B cell (primary cell): ENCODE measurements at regions not wholly inside any gene's neighbourhood (a gene's known extent, or its start where the extent isn't known, plus 50 kb on each side); places are given as distances from the start of the nearest gene placed in this dataset.

Experiments used
- ATAC-seq: fragments of 200-7000 bp; cut with Tn5 transposase; one replicate; pipeline ENCODE4 v1.10.0; 2021; ENCODE audit warnings: low read depth, mild to moderate bottlenecking, moderate number of reproducible peaks, moderate library complexity
- CTCF ChIA-PET: fragments of 350-600 bp; sonication (Branson Sonifier 250); formaldehyde crosslinking; loops from one replicate; lab custom pipeline; 2021; ENCODE audit warnings: antibody characterized with exemption, inconsistent platforms; lab: Charles Lee
- POLR2A ChIA-PET: fragments of 350-600 bp; sonication (Branson Sonifier 250); formaldehyde crosslinking; loops from one replicate; lab custom pipeline; 2021; ENCODE audit warnings: antibody characterized with exemption; lab: Charles Lee
- DNase-seq: peaks from one replicate; pipeline ENCODE4 v3.0.0; 2013
- H2AFZ ChIP-seq: 2 replicates; pipeline ENCODE4 v1.6.1; 2012; ENCODE audit warnings: mild to moderate bottlenecking, low read depth, low read length; ENCODE audit not compliant: insufficient read depth, poor library complexity, severe bottlenecking
- H3K27ac ChIP-seq, 2 donors: 1 replicate in 1 of 2; 2 replicates in 1 of 2; pipeline ENCODE4 v1.5.1; 2012 to 2013; ENCODE audit warnings: low read length in 2 of 2, mild to moderate bottlenecking in 2 of 2, moderate library complexity in 1 of 2
- H3K27me3 ChIP-seq, 4 experiments: fragments of 200-600 bp in 1 of 4; sonication (generic) in 1 of 4; replicated peaks in 1 of 4; 1 replicate in 2 of 4; 2 replicates in 2 of 4; pipeline versions ENCODE4 v1.6.1 to v1.7.0; 2013 to 2016; ENCODE audit warnings: low read length in 3 of 4, mild to moderate bottlenecking in 2 of 4, mixed read lengths in 1 of 4, moderate library complexity in 1 of 4; ENCODE audit not compliant: insufficient read depth in 4 of 4, control insufficient read depth in 3 of 4; ENCODE audit errors: control extremely low read depth in 1 of 4
- H3K36me3 ChIP-seq, 2 experiments: replicated peaks in 1 of 2; 1 replicate in 1 of 2; 2 replicates in 1 of 2; pipeline versions ENCODE4 v1.6.1 to v1.7.1; 2013; ENCODE audit warnings: low read length in 1 of 2; ENCODE audit not compliant: insufficient read depth in 2 of 2, control insufficient read depth in 1 of 2; ENCODE audit errors: control extremely low read depth in 1 of 2, extremely low read depth in 1 of 2
- H3K4me1 ChIP-seq, 2 donors: fragments of 200-600 bp in 1 of 2; sonication (generic) in 1 of 2; 1 replicate in 1 of 2; 2 replicates in 1 of 2; pipeline versions ENCODE4 v1.5.1 to v1.6.1; 2013 to 2017; ENCODE audit warnings: low read length in 2 of 2; ENCODE audit not compliant: control insufficient read depth in 2 of 2, insufficient read depth in 2 of 2
- H3K4me2 ChIP-seq: replicated peaks from 2 replicates; pipeline ENCODE3; 2012; ENCODE audit warnings: mild to moderate bottlenecking, low read depth, low read length; ENCODE audit not compliant: poor library complexity, severe bottlenecking
- H3K4me3 ChIP-seq, 5 experiments: fragments of 200-600 bp in 1 of 5; sonication (generic) in 1 of 5; 1 replicate in 3 of 5; 2 replicates in 2 of 5; pipeline versions ENCODE4 v1.5.1 to v1.7.0; 2011 to 2016; ENCODE audit warnings: low read length in 4 of 5, mild to moderate bottlenecking in 4 of 5, low read depth in 2 of 5, control low read depth in 1 of 5, moderate library complexity in 1 of 5; ENCODE audit not compliant: insufficient read depth in 1 of 5; ENCODE audit errors: control extremely low read depth in 1 of 5, extremely low read depth in 1 of 5
- H3K79me2 ChIP-seq: fragments of 200-600 bp; sonication (generic); one replicate; pipeline ENCODE4 v1.6.0; 2016; ENCODE audit warnings: low read length; ENCODE audit not compliant: control insufficient read depth, insufficient read depth
- H3K9ac ChIP-seq: fragments of 200-600 bp; sonication (generic); 2 replicates; pipeline ENCODE4 v1.6.1; 2017; ENCODE audit warnings: mild to moderate bottlenecking, low read length, moderate library complexity
- H3K9me3 ChIP-seq, 3 donors: one replicate each; pipeline versions ENCODE4 v1.6.1 to v1.7.1; 2013; ENCODE audit warnings: low read length in 2 of 3; ENCODE audit not compliant: control insufficient read depth in 2 of 3, insufficient read depth in 1 of 3; ENCODE audit errors: control extremely low read depth in 1 of 3
- H4K20me1 ChIP-seq: 2 replicates; pipeline ENCODE4 v1.6.0; 2012; ENCODE audit warnings: mild to moderate bottlenecking, low read length; ENCODE audit not compliant: insufficient read depth, control insufficient read depth, poor library complexity, severe bottlenecking
- H3K27ac Mint-ChIP-seq: one replicate; pipeline ENCODE4 v1.8.0; 2021; ENCODE audit warnings: mixed read lengths
- H3K27me3 Mint-ChIP-seq: one replicate; pipeline ENCODE4 v1.8.0; 2021; ENCODE audit warnings: mixed read lengths
- H3K4me1 Mint-ChIP-seq: one replicate; pipeline ENCODE4 v1.8.0; 2021; ENCODE audit warnings: mixed read lengths
- H3K4me3 Mint-ChIP-seq: one replicate; pipeline ENCODE4 v1.8.0; 2021; ENCODE audit warnings: mixed read lengths
- H3K9me3 Mint-ChIP-seq: one replicate; pipeline ENCODE4 v1.8.0; 2022; ENCODE audit warnings: mixed read lengths; ENCODE audit not compliant: insufficient read depth
- EZH2 ChIP-seq: IDR thresholded peaks from 2 replicates; pipeline ENCODE4 v1.6.1; 2012; ENCODE audit warnings: borderline replicate concordance, low read depth, mild to moderate bottlenecking, moderate library complexity, low read length; ENCODE audit not compliant: insufficient read depth, poor library complexity, severe bottlenecking
- WGBS: methylation state at CpG from one replicate; pipeline ENCODE4 v1.1.5; 2013; ENCODE audit warnings: missing lambda C conversion rate; ENCODE audit not compliant: insufficient coverage; 5-methylcytosine and 5-hydroxymethylcytosine counted together
- intact Hi-C: fragments of 100-400 bp; cut with micrococcal nuclease; formaldehyde crosslinking; loops from one replicate; pipeline ENCODE4 v1.10.0; 2022
- TF ChIP-seq, protein P1 (sequence below): fragments of 200-600 bp; IDR thresholded peaks from one replicate; pipeline ENCODE4 v1.8.0; 2022; ENCODE audit warnings: antibody characterized with exemption, mild to moderate bottlenecking

DNA sequence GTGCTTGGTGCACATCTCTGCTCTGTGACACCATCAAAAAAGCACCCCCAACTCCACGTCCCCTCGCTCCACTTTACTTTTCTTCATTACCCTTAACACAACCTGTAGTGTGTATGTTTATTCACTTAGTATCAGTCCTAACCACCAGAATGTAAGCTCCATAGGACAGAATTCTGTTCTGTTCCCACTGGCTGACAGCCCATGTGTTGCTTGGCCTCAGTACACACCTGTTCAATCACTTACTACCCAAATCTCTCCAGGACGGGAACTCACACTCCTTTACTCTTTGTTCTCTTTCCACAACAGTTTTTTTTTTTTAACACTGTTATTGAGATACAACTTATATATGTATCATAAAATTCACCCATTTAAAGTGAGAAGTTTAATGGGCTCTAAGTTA, 119.6 kb downstream of the MAF start:
- Histone ChIP-seq H3K4me3 (no peak overlapping the region), H3K79me2 (no peaks in the 10 kb centered on the region), H2AFZ (no peak overlapping the region), H3K4me2 (no peak overlapping the region), H3K36me3 (no peaks in the 10 kb centered on the region), H3K9ac (no peak overlapping the region), H3K27me3 (no peaks in the 10 kb centered on the region), H4K20me1 (no peaks in the 10 kb centered on the region), H3K9me3 (no peaks in the 10 kb centered on the region), H3K27ac (no peak overlapping the region), H3K4me1 (no peaks in the 10 kb centered on the region)
- Mint-ChIP-seq H3K4me3 (no peak overlapping the region), H3K4me1 (no peaks in the 10 kb centered on the region), H3K9me3 (no peaks in the 10 kb centered on the region), H3K27ac (no peak overlapping the region), H3K27me3 (peaks cover 18% of the 10 kb centered on the region)
- ChIA-PET CTCF (no interaction called here), POLR2A (no interaction called here)
- no peak for TF ChIP-seq EZH2
- intact Hi-C loops: no loop called here
- WGBS: no CpG with 5 or more reads among the region's 3 CpGs
- ATAC-seq: no peak
- no peak for DNase-seq

DNA sequence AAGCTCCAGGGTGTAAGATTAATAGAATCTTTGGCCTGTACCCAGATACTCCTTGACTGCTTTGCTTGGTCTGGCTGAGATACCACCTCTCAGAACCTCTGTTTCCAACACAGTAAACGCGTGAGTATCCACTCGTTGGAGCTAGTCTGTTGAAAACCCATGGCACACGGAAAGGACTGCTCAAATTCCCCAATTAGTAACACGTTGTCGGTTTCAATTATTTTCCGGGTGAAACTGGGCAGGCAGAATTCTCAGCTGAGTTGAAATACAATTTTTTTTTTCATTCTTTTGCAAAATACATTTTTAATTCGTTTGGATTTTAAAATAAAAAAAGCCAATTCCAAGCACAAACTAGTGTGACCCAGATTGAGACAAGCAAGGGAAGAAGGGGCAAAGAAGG, 120.5 kb downstream of the MAF start:
- ChIA-PET CTCF (no interaction called here), POLR2A (no interaction called here)
- TF ChIP-seq, protein P1, sequence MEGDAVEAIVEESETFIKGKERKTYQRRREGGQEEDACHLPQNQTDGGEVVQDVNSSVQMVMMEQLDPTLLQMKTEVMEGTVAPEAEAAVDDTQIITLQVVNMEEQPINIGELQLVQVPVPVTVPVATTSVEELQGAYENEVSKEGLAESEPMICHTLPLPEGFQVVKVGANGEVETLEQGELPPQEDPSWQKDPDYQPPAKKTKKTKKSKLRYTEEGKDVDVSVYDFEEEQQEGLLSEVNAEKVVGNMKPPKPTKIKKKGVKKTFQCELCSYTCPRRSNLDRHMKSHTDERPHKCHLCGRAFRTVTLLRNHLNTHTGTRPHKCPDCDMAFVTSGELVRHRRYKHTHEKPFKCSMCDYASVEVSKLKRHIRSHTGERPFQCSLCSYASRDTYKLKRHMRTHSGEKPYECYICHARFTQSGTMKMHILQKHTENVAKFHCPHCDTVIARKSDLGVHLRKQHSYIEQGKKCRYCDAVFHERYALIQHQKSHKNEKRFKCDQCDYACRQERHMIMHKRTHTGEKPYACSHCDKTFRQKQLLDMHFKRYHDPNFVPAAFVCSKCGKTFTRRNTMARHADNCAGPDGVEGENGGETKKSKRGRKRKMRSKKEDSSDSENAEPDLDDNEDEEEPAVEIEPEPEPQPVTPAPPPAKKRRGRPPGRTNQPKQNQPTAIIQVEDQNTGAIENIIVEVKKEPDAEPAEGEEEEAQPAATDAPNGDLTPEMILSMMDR: no peak
- TF ChIP-seq EZH2: no peak
- H4K20me1 ChIP-seq: no peaks in the 10 kb centered on the region
- Mint-ChIP-seq H3K4me1 (no peaks in the 10 kb centered on the region), H3K27ac (no peak overlapping the region), H3K9me3 (no peaks in the 10 kb centered on the region), H3K4me3 (no peak overlapping the region), H3K27me3 (peaks cover 18% of the 10 kb centered on the region)
- ATAC-seq: no peak
- no peak overlapping the region for H2AFZ ChIP-seq
- no peak overlapping the region for H3K9ac ChIP-seq
- no peak for DNase-seq
- no peak overlapping the region for H3K27ac ChIP-seq
- H3K79me2 ChIP-seq: no peaks in the 10 kb centered on the region
- H3K9me3 ChIP-seq: no peaks in the 10 kb centered on the region
- no peak overlapping the region for H3K4me3 ChIP-seq
- intact Hi-C loops: no loop called here
- H3K4me1 ChIP-seq: no peaks in the 10 kb centered on the region
- no peak overlapping the region for H3K4me2 ChIP-seq
- H3K27me3 ChIP-seq: no peaks in the 10 kb centered on the region
- 93% methylated on average over 5 of the region's 8 CpGs for WGBS
- no peaks in the 10 kb centered on the region for H3K36me3 ChIP-seq
